Cerebellar nuclear complex (tissue), 1 donor: ENCODE measurements at regions not wholly inside any gene's neighbourhood (a gene's known extent, or its start where the extent isn't known, plus 50 kb on each side); places are given as distances from the start of the nearest gene placed in this dataset.

Experiments used
- DNase-seq, 2 experiments: peaks; one replicate each; lab custom pipeline; 2025; lab: John Stamatoyannopoulos, UW

GRCh38 chr21:16834791-16835190 is 678.1 kb upstream of the CXADR start:
- no peak for DNase-seq

GRCh38 chr21:16837321-16837720 is 675.5 kb upstream of the CXADR start:
- no peak for DNase-seq

GRCh38 chr21:16837721-16838120 is 675.1 kb upstream of the CXADR start:
- no peak for DNase-seq

GRCh38 chr21:16838331-16838730 is 674.5 kb upstream of the CXADR start:
- DNase-seq, result no peak

- no peak for DNase-seq
These were observed 672.3 kb upstream of the CXADR start for GRCh38 chr21:16840538-16840937.

GRCh38 chr21:16841975-16842695 is 670.7 kb upstream of the CXADR start:
- no peak for DNase-seq

GRCh38 chr21:16842696-16843035 is 670.2 kb upstream of the CXADR start:
- no peak for DNase-seq

- no peak for DNase-seq
These were observed 665.6 kb upstream of the CXADR start for GRCh38 chr21:16847211-16847610.

- DNase-seq, result no peak
These were observed 661.8 kb upstream of the CXADR start for GRCh38 chr21:16851054-16851453.

- no peak for DNase-seq
These were observed 657.6 kb upstream of the CXADR start for GRCh38 chr21:16855164-16855667.

GRCh38 chr21:16863362-16863905 is 649.4 kb upstream of the CXADR start:
- no peak for DNase-seq

GRCh38 chr21:16863908-16864307 is 648.9 kb upstream of the CXADR start:
- DNase-seq, result no peak

GRCh38 chr21:16865632-16866031 is 647.2 kb upstream of the CXADR start:
- DNase-seq, result no peak

- no peak for DNase-seq
These were observed 646.0 kb upstream of the CXADR start for GRCh38 chr21:16866851-16867250.

GRCh38 chr21:16870103-16870502 is 642.7 kb upstream of the CXADR start:
- DNase-seq, result no peak

GRCh38 chr21:16872616-16873015 is 640.2 kb upstream of the CXADR start:
- no peak for DNase-seq

GRCh38 chr21:16873176-16873575 is 639.7 kb upstream of the CXADR start:
- DNase-seq, result no peak

- no peak for DNase-seq
These were observed 639.2 kb upstream of the CXADR start for GRCh38 chr21:16873596-16873995.

GRCh38 chr21:16879479-16879878 is 633.4 kb upstream of the CXADR start:
- no peak for DNase-seq

- DNase-seq, result no peak
These were observed 621.0 kb upstream of the CXADR start for GRCh38 chr21:16891821-16892220.

- DNase-seq, result no peak
These were observed 612.2 kb upstream of the CXADR start for GRCh38 chr21:16900685-16901084.

- no peak for DNase-seq
These were observed 604.8 kb upstream of the CXADR start for GRCh38 chr21:16908077-16908476.

GRCh38 chr21:16910435-16911165 is 602.2 kb upstream of the CXADR start:
- no peak for DNase-seq
